Lung (tissue), 11 donors: ENCODE measurements at regions not wholly inside any gene's neighbourhood (a gene's known extent, or its start where the extent isn't known, plus 50 kb on each side); places are given as distances from the start of the nearest gene placed in this dataset.

Source experiments
- ATAC-seq: fragments of 200-7000 bp; cut with Tn5 transposase; one replicate; pipeline ENCODE4 v1.9.1; 2020; ENCODE audit warnings: moderate number of reproducible peaks; ENCODE audit not compliant: insufficient read depth, low FRiP score
- DNase-seq, 3 donors: peaks; one replicate each; pipeline ENCODE4 v3.0.0-alpha.2; 2013 to 2017
- H3K27ac ChIP-seq, 2 donors: one replicate each; pipeline ENCODE4 v1.5.1; 2013; ENCODE audit warnings: mild to moderate bottlenecking in 2 of 2, moderate library complexity in 2 of 2, control low read depth in 1 of 2, inconsistent platforms in 1 of 2, low read depth in 1 of 2, low read length in 1 of 2
- H3K27me3 ChIP-seq, 3 donors: one replicate each; pipeline ENCODE4 v1.5.1; 2013; ENCODE audit warnings: low read length in 2 of 3; ENCODE audit not compliant: control insufficient read depth in 3 of 3, insufficient read depth in 3 of 3
- H3K36me3 ChIP-seq, 4 donors: one replicate each; pipeline ENCODE4 v1.5.1; 2013; ENCODE audit warnings: low read length in 4 of 4, mild to moderate bottlenecking in 1 of 4, moderate library complexity in 1 of 4; ENCODE audit not compliant: control insufficient read depth in 4 of 4, insufficient read depth in 4 of 4
- H3K4me1 ChIP-seq, 5 donors: one replicate each; pipeline ENCODE4 v1.5.1; 2013; ENCODE audit warnings: low read length in 5 of 5, mild to moderate bottlenecking in 2 of 5, moderate library complexity in 1 of 5; ENCODE audit not compliant: control insufficient read depth in 5 of 5, insufficient read depth in 5 of 5
- H3K4me3 ChIP-seq: one replicate; pipeline ENCODE4 v1.5.1; 2013; ENCODE audit warnings: mild to moderate bottlenecking, control low read depth, moderate library complexity
- H3K9ac ChIP-seq, 2 donors: one replicate each; pipeline ENCODE4 v1.5.1; 2013; ENCODE audit warnings: low read length in 2 of 2, control low read depth in 1 of 2; ENCODE audit not compliant: insufficient read depth in 1 of 2
- H3K9me3 ChIP-seq, 4 donors: one replicate each; pipeline ENCODE4 v1.5.1; 2013; ENCODE audit warnings: low read length in 3 of 4, mild to moderate bottlenecking in 1 of 4, moderate library complexity in 1 of 4; ENCODE audit not compliant: control insufficient read depth in 4 of 4, insufficient read depth in 3 of 4
- CTCF ChIP-seq: IDR thresholded peaks from 2 replicates; pipeline ENCODE4 v1.5.1; 2012; ENCODE audit warnings: mild to moderate bottlenecking; ENCODE audit errors: control extremely low read depth, extremely low read depth
- WGBS, 2 donors: extraction: QIAGEN DNeasy Blood & Tissue Kit; methylation state at CpG; one replicate each; pipeline ENCODE4 v1.1.7; 2013; 5-methylcytosine and 5-hydroxymethylcytosine counted together
- donor health status: control.
- donor health status: control.
- donor health status: Bipolar disorder and iron deficiency.
- donor health status: healthy.
- donor health status: DM: yes; HTN: yes; CAD: no.

- Histone ChIP-seq H3K9me3 (no peaks in the 10 kb centered on the region), H3K9ac (no peak overlapping the region), H3K4me3 (no peak overlapping the region), H3K36me3 (no peaks in the 10 kb centered on the region), H3K27me3 (peaks cover 0 to 6% (median 0%) of the 10 kb centered on the region in 3 donors), H3K4me1 (peaks cover 0 to 8% (median 0%) of the 10 kb centered on the region in 5 donors), H3K27ac (no peak overlapping the region)
- no peak for TF ChIP-seq CTCF
- no peak for DNase-seq
- ATAC-seq, result no peak
- 90 to 92% methylated on average over 25 to 27 of the region's 30 CpGs for WGBS, 2 donors
Observed at GRCh38 chr22:48496987-48497650, 1330.6 kb downstream of the BRD1 start.

- H3K9me3 ChIP-seq, result no peaks in the 10 kb centered on the region
- H3K27me3 ChIP-seq, result peaks cover 0 to 12% (median 0%) of the 10 kb centered on the region in 3 donors
- H3K4me3 ChIP-seq, result no peak overlapping the region
- H3K4me1 ChIP-seq, result peaks cover 0 to 11% (median 0%) of the 10 kb centered on the region in 5 donors
- TF ChIP-seq CTCF, result no peak
- DNase-seq, result no peak
- no peak overlapping the region for H3K27ac ChIP-seq
- WGBS, 2 donors, result 91 to 94% methylated on average over 16 of the region's 16 CpGs
- H3K36me3 ChIP-seq, result no peaks in the 10 kb centered on the region
- no peak for ATAC-seq
- H3K9ac ChIP-seq, result no peak overlapping the region
Observed at GRCh38 chr22:48496226-48496845, 1331.3 kb downstream of the BRD1 start.

- H3K4me1 ChIP-seq, result peaks cover 0 to 18% (median 0%) of the 10 kb centered on the region in 5 donors
- H3K9me3 ChIP-seq, result no peaks in the 10 kb centered on the region
- DNase-seq, result no peak
- TF ChIP-seq CTCF, result no peak
- no peaks in the 10 kb centered on the region for H3K36me3 ChIP-seq
- peaks cover 0 to 19% (median 0%) of the 10 kb centered on the region in 3 donors for H3K27me3 ChIP-seq
- no peak overlapping the region for H3K27ac ChIP-seq
- ATAC-seq, result no peak
- H3K9ac ChIP-seq, result no peak overlapping the region
- 94 to 98% methylated on average over 8 of the region's 8 CpGs for WGBS, 2 donors
- no peak overlapping the region for H3K4me3 ChIP-seq
Observed at GRCh38 chr22:48495751-48496080, 1332.0 kb downstream of the BRD1 start.
